Erythroblast (primary cell): ENCODE measurements at regions not wholly inside any gene's neighbourhood (a gene's known extent, or its start where the extent isn't known, plus 50 kb on each side); places are given as distances from the start of the nearest gene placed in this dataset.

Experiments used
- GATA1 ChIP-seq: IDR thresholded peaks from 2 replicates; pipeline ENCODE4 v1.6.1; 2011; ENCODE audit warnings: low read depth, mild to moderate bottlenecking, control low read depth, low read length, moderate library complexity
- POLR2A ChIP-seq: IDR thresholded peaks from 2 replicates; pipeline ENCODE4 v1.6.1; 2011; ENCODE audit warnings: mild to moderate bottlenecking, low read length

DNA sequence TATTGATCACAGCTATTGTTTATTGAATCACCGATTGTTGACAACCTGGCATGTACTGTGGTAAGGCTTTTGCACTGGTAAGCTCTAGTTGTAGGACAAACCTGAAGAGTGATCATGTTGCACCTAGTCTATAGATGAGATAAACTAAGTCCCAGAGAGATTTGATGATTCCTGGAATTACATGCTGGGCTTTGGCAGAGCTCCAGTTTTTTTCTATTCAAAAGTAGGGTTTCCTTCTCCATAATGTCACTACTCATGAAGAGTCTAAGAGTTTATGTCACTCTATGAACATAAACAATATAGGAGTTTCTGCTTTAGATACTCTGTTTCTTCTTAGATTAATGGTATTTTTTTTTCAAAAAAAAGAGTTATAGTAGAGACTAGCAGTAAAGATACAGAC, 72.0 kb downstream of the BMP4 start:
- no peak for TF ChIP-seq POLR2A
- no peak for TF ChIP-seq GATA1
